ENCODE measurements at regions not wholly inside any gene's neighbourhood (a gene's known extent, or its start where the extent isn't known, plus 50 kb on each side); places are given as distances from the start of the nearest gene placed in this dataset.

GRCh38 chr6:1554141-1554475, 55.6 kb upstream of the FOXC1 start:
- H3K27me3 ChIP-seq (ENCODE audit: low read depth) = no peaks in the 10 kb centered on the region
- in situ Hi-C loops (cut with MboI; ENCODE audit: low sequenced_read_pairs) = no loop called here
- no peaks in the 10 kb centered on the region for H3K9me3 ChIP-seq
- H3K4me3 ChIP-seq = no peak overlapping the region
- no peaks in the 10 kb centered on the region for H3K36me3 ChIP-seq (replicated peaks)
- DNase-seq (ENCODE audit: low spot score in 2 of 2) = no peak
- peaks cover 5% of the 10 kb centered on the region; the same call in 1 of the 2 replicates for H3K4me1 ChIP-seq

- no peaks in the 10 kb centered on the region for H3K9me3 ChIP-seq
- in situ Hi-C loops (cut with MboI; ENCODE audit: low sequenced_read_pairs) = no loop called here
- H3K4me3 ChIP-seq = no peak overlapping the region
- DNase-seq (ENCODE audit: low spot score in 2 of 2) = no peak
- no peaks in the 10 kb centered on the region for H3K36me3 ChIP-seq (replicated peaks)
- H3K4me1 ChIP-seq = no peaks in the 10 kb centered on the region
- H3K27me3 ChIP-seq (ENCODE audit: low read depth) = no peaks in the 10 kb centered on the region
Observed at GRCh38 chr6:1554476-1555310, 55.0 kb upstream of the FOXC1 start.

GRCh38 chr6:1558388-1558787, 51.3 kb upstream of the FOXC1 start:
- H3K27me3 ChIP-seq (ENCODE audit: low read depth) = no peaks in the 10 kb centered on the region
- no peak overlapping the region for H3K4me3 ChIP-seq

More at GRCh38 chr6:1558388-1558787, 51.3 kb upstream of the FOXC1 start:
- H3K36me3 ChIP-seq (replicated peaks) = no peaks in the 10 kb centered on the region
- H3K9me3 ChIP-seq = no peaks in the 10 kb centered on the region
- in situ Hi-C loops (cut with MboI; ENCODE audit: low sequenced_read_pairs) = no loop called here
- H3K4me1 ChIP-seq = no peaks in the 10 kb centered on the region
- DNase-seq (ENCODE audit: low spot score in 2 of 2) = no peak

All from HAP-1 (cell line).